ENCODE measurements at regions not wholly inside any gene's neighbourhood (a gene's known extent, or its start where the extent isn't known, plus 50 kb on each side); places are given as distances from the start of the nearest gene placed in this dataset.
"Not testable (repeated sequence)": the region's sequence is repeated elsewhere in the genome, so short reads cannot be mapped to it uniquely, and the experiment has no call there.

GRCh38 chr12:34109390-34109789 lies 87.1 kb downstream of the ALG10 start:
- DNase-seq (ENCODE audit: low read depth in 2 of 2): no peak
- TF ChIP-seq CTCF (IDR thresholded peaks at IDR 0.05; ENCODE audit: low read depth, low read length): no peak
- no peak overlapping the region for H3K4me3 ChIP-seq (replicated peaks in 1 of 2; ENCODE audit: low read depth in 2 of 2, low read length in 2 of 2)

- not testable (repeated sequence) for H3K4me3 ChIP-seq (replicated peaks in 1 of 2; ENCODE audit: low read depth in 2 of 2, low read length in 2 of 2); DNase-seq (ENCODE audit: low read depth in 2 of 2)
These were observed 87.7 kb downstream of the ALG10 start for GRCh38 chr12:34109909-34110531.

DNA sequence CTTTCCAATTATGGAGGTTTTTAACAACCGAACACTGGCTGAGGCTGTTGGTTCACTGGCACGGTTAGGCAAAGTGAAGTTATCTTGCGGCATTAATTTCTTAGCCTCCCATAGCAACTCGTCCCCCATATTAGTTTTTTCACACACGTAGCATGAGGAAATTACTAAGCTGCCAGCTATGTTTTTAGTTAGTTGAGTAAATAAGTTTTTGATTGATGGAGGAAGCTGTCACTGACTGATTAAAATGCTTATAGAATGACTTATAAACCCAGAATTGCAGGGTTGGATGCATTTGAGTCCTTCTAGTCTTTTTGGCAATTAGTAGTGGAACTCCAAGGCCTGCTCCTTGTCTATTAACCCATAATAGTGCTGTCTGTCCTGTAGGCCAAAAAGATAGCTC lies 97.1 kb downstream of the ALG10 start:
- H3K4me3 ChIP-seq (replicated peaks in 1 of 2; ENCODE audit: low read depth in 2 of 2, low read length in 2 of 2): no peak overlapping the region
- DNase-seq (ENCODE audit: low read depth in 2 of 2): no peak
- TF ChIP-seq CTCF (IDR thresholded peaks at IDR 0.05; ENCODE audit: low read depth, low read length): no peak

GRCh38 chr12:34121360-34121759 lies 99.1 kb downstream of the ALG10 start:
- no peak for TF ChIP-seq CTCF (IDR thresholded peaks at IDR 0.05; ENCODE audit: low read depth, low read length)
- DNase-seq (ENCODE audit: low read depth in 2 of 2): no peak
- H3K4me3 ChIP-seq (replicated peaks in 1 of 2; ENCODE audit: low read depth in 2 of 2, low read length in 2 of 2): no peak overlapping the region

- DNase-seq (ENCODE audit: low read depth in 2 of 2): peak; percentile 50 to 78
- peak; percentile 84 for TF ChIP-seq CTCF (IDR thresholded peaks at IDR 0.05; ENCODE audit: low read depth, low read length)
These were observed 100.8 kb downstream of the ALG10 start for GRCh38 chr12:34123092-34123491.

GRCh38 chr12:34124608-34125007 lies 102.3 kb downstream of the ALG10 start:
- no peak overlapping the region for H3K4me3 ChIP-seq (replicated peaks in 1 of 2; ENCODE audit: low read depth in 2 of 2, low read length in 2 of 2)
- DNase-seq (ENCODE audit: low read depth in 2 of 2): no peak
- TF ChIP-seq CTCF (IDR thresholded peaks at IDR 0.05; ENCODE audit: low read depth, low read length): no peak

More at GRCh38 chr12:34123092-34123491, 100.8 kb downstream of the ALG10 start:
- H3K4me3 ChIP-seq (replicated peaks in 1 of 2; ENCODE audit: low read depth in 2 of 2, low read length in 2 of 2): not testable (repeated sequence)

- DNase-seq (ENCODE audit: low read depth in 2 of 2): no peak
- no peak overlapping the region for H3K4me3 ChIP-seq (replicated peaks in 1 of 2; ENCODE audit: low read depth in 2 of 2, low read length in 2 of 2)
- TF ChIP-seq CTCF (IDR thresholded peaks at IDR 0.05; ENCODE audit: low read depth, low read length): no peak
These were observed 103.9 kb downstream of the ALG10 start for GRCh38 chr12:34126239-34126641.

Data from cardiac fibroblast (primary cell).